ENCODE measurements at regions not wholly inside any gene's neighbourhood (a gene's known extent, or its start where the extent isn't known, plus 50 kb on each side); places are given as distances from the start of the nearest gene placed in this dataset.

DNA sequence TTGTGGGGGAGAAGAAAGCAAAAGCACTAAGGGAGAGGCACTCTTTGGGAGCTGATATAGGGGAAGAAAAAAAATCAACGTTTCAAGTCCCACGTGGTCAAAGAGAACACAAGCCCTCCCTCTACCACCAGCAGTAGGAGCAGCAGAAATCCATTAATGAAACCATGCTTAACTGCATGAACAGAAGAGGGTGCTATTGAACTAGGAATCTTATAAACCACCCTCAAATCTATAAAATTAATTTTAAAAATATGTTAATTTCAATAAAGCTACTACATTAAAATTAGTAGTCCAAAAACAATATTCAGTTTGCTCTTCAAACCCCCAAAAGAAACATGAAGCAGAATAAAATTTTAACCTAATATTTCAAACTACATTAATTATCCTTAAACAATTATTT, 147.8 kb downstream of the TMEM18 start:
- Histone ChIP-seq H3K4me1 (no peaks in the 10 kb centered on the region), H3K27ac (no peak overlapping the region), H3K4me3 (no peak overlapping the region), H3K27me3 (ENCODE audit: insufficient read depth in 3 of 3, low read length in 2 of 3) (no peaks in the 10 kb centered on the region), H3K9me3 (peaks cover 12% of the 10 kb centered on the region), H3K36me3 (ENCODE audit: insufficient read depth in 1 of 2, low read depth in 1 of 2) (no peaks in the 10 kb centered on the region)
- TF ChIP-seq, protein P1, sequence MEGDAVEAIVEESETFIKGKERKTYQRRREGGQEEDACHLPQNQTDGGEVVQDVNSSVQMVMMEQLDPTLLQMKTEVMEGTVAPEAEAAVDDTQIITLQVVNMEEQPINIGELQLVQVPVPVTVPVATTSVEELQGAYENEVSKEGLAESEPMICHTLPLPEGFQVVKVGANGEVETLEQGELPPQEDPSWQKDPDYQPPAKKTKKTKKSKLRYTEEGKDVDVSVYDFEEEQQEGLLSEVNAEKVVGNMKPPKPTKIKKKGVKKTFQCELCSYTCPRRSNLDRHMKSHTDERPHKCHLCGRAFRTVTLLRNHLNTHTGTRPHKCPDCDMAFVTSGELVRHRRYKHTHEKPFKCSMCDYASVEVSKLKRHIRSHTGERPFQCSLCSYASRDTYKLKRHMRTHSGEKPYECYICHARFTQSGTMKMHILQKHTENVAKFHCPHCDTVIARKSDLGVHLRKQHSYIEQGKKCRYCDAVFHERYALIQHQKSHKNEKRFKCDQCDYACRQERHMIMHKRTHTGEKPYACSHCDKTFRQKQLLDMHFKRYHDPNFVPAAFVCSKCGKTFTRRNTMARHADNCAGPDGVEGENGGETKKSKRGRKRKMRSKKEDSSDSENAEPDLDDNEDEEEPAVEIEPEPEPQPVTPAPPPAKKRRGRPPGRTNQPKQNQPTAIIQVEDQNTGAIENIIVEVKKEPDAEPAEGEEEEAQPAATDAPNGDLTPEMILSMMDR (IDR thresholded peaks at IDR 0.05), result no peak
- intact Hi-C loops (cut with DNase I), result no loop called here
- DNase-seq, result no peak
- ATAC-seq, result no peak
- WGBS, 3 donors, result 0 to 4% (median 0%) methylated on average over 2 of the region's 2 CpGs

DNA sequence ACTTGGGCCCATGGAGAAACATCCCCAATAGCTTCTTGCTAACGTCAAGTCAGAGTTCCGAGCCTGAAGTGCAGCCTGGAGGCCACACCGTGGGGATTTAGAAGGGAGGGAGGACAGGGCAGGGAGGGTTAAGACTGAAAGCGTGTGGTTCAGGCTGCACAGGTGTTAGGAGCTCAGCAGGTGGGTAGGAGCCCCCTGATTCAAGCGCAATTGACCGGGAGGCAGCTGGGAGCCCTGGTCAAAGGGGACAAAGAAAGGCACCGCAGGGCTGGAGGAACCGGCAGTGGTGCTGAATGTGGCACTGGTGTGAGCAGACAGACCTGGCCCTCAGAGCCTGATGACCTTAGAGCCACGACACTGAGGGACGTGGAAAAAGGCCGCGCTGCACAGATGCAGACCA, 149.6 kb downstream of the TMEM18 start:
- no peak overlapping the region for H3K4me3 ChIP-seq
- intact Hi-C loops (cut with DNase I), result no loop called here
- no peaks in the 10 kb centered on the region for H3K36me3 ChIP-seq (ENCODE audit: insufficient read depth in 1 of 2, low read depth in 1 of 2)
- H3K27ac ChIP-seq, result no peak overlapping the region
- ATAC-seq, result no peak
- no peaks in the 10 kb centered on the region for H3K27me3 ChIP-seq (ENCODE audit: insufficient read depth in 3 of 3, low read length in 2 of 3)
- H3K4me1 ChIP-seq, result no peaks in the 10 kb centered on the region
- peaks cover 12% of the 10 kb centered on the region for H3K9me3 ChIP-seq
- TF ChIP-seq, protein P1 (IDR thresholded peaks at IDR 0.05), result no peak
- DNase-seq, result no peak
- WGBS, 3 donors, result 43 to 56% (median 49%) methylated on average over 12 of the region's 12 CpGs

DNA sequence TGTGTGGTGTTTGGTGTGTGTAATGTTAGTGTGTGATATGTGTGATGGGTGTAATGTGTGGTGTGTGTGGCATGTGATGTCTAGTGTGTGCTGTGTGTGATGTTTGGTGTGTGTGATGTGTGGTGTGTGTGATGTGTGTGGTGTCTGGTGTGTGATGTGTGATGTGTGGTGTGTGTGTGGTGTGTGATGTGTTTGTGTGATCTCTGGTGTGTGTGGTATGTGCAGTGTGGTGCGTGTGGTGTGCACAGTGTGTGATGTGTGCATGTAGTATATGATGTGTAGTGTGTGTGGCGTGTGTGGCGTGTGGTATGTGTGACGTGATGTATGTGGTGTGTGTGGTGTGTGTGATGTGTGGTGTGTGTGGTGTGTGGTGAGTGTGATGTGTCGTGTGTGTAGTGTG, 150.3 kb downstream of the TMEM18 start:
- intact Hi-C loops (cut with DNase I), result no loop called here
- Histone ChIP-seq H3K27ac (no peak overlapping the region), H3K36me3 (ENCODE audit: insufficient read depth in 1 of 2, low read depth in 1 of 2) (no peaks in the 10 kb centered on the region), H3K9me3 (peaks cover 12% of the 10 kb centered on the region), H3K27me3 (ENCODE audit: insufficient read depth in 3 of 3, low read length in 2 of 3) (no peaks in the 10 kb centered on the region), H3K4me1 (no peaks in the 10 kb centered on the region), H3K4me3 (no peak overlapping the region)
- 93 to 99% (median 97%) methylated on average over 5 of the region's 5 CpGs for WGBS, 3 donors
- ATAC-seq, result no peak
- no peak for DNase-seq
- TF ChIP-seq, protein P1 (IDR thresholded peaks at IDR 0.05), result no peak

DNA sequence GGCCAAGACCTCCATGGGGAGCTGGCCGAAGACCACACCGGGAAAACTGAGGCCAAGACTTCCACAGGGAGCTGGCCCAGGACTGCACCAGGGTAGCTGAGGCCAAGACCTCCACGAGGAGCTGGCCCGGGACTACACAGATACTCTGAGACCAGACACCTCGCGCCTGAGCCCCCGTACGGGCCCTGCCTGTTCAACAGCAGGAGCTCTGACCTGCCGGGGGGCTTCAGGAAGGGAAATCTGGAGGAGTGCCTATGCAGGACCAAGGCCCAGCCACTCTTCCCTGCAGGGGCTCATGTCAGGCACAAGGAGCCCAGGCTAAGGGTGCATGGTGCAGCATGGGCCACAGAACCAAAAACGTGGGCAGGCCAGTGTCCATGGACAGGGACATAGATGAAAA, 151.6 kb downstream of the TMEM18 start:
- DNase-seq (no peak), ATAC-seq (no peak)
- H3K27me3 ChIP-seq (ENCODE audit: insufficient read depth in 3 of 3, low read length in 2 of 3), result peaks cover 0 to 2% (median 0%) of the 10 kb centered on the region in 3 donors
- no peaks in the 10 kb centered on the region for H3K36me3 ChIP-seq (ENCODE audit: insufficient read depth in 1 of 2, low read depth in 1 of 2)
- H3K4me1 ChIP-seq, result no peaks in the 10 kb centered on the region
- 88 to 93% (median 90%) methylated on average over 10 of the region's 10 CpGs for WGBS, 3 donors
- H3K27ac ChIP-seq, result no peak overlapping the region
- no peak overlapping the region for H3K4me3 ChIP-seq
- peaks cover 11% of the 10 kb centered on the region for H3K9me3 ChIP-seq
- TF ChIP-seq, protein P1 (IDR thresholded peaks at IDR 0.05), result no peak
- intact Hi-C loops (cut with DNase I), result no loop called here

DNA sequence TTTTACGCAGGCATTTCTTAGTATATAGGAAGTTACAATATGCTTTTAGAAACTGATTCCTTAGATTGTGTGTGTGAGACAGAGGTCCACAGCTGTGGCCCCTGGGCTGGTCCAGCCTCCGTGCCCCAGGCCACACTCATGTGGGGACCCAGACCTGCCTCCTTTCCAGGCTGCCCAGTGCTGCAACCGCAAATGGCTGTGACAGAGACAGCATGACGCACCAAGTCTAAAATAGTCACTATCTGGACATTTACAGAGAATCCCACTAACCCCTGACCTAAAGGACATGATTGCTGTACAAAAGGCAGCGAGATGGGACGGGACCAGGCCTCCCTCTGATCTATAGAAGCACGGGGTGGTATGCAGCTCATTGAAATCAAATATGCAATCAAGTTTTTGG, 152.2 kb downstream of the TMEM18 start:
- WGBS, 3 donors, result 79 to 84% (median 80%) methylated on average over 7 of the region's 7 CpGs
- TF ChIP-seq, protein P1 (IDR thresholded peaks at IDR 0.05), result no peak

More for the DNA sequence above, 152.2 kb downstream of the TMEM18 start:
- Histone ChIP-seq H3K27me3 (ENCODE audit: insufficient read depth in 3 of 3, low read length in 2 of 3) (peaks cover 0 to 2% (median 0%) of the 10 kb centered on the region in 3 donors), H3K36me3 (ENCODE audit: insufficient read depth in 1 of 2, low read depth in 1 of 2) (no peaks in the 10 kb centered on the region), H3K27ac (no peak overlapping the region), H3K4me3 (no peak overlapping the region), H3K4me1 (no peaks in the 10 kb centered on the region), H3K9me3 (peaks cover 6% of the 10 kb centered on the region)
- ATAC-seq (no peak), DNase-seq (no peak)
- intact Hi-C loops (cut with DNase I), result no loop called here
